ENCODE measurements at regions not wholly inside any gene's neighbourhood (a gene's known extent, or its start where the extent isn't known, plus 50 kb on each side); places are given as distances from the start of the nearest gene placed in this dataset.
"Not testable (repeated sequence)": the region's sequence is repeated elsewhere in the genome, so short reads cannot be mapped to it uniquely, and the experiment has no call there.

- not testable (repeated sequence) for DNase-seq (ENCODE audit: low read depth)
Observed at GRCh38 chr9:135195975-135196374, 108.5 kb downstream of the OLFM1 start.

- DNase-seq (ENCODE audit: low read depth): no peak
Observed at GRCh38 chr9:135196474-135196873, 109.0 kb downstream of the OLFM1 start.

- DNase-seq (ENCODE audit: low read depth): no peak
Observed at GRCh38 chr9:135198144-135198543, 110.7 kb downstream of the OLFM1 start.

- no peak for DNase-seq (ENCODE audit: low read depth)
Observed at GRCh38 chr9:135198586-135199285, 111.3 kb downstream of the OLFM1 start.

- no peak for DNase-seq (ENCODE audit: low read depth)
Observed at GRCh38 chr9:135199489-135199888, 112.0 kb downstream of the OLFM1 start.

GRCh38 chr9:135201711-135202110, 114.2 kb downstream of the OLFM1 start:
- no peak for DNase-seq (ENCODE audit: low read depth)

GRCh38 chr9:135204177-135204576, 116.7 kb downstream of the OLFM1 start:
- no peak for DNase-seq (ENCODE audit: low read depth)

GRCh38 chr9:135209136-135209535, 121.7 kb downstream of the OLFM1 start:
- no peak for DNase-seq (ENCODE audit: low read depth)

GRCh38 chr9:135209852-135210251, 122.4 kb downstream of the OLFM1 start:
- DNase-seq (ENCODE audit: low read depth): no peak

- DNase-seq (ENCODE audit: low read depth): no peak
Observed at GRCh38 chr9:135210676-135211523, 123.4 kb downstream of the OLFM1 start.

GRCh38 chr9:135211524-135211890, 124.0 kb downstream of the OLFM1 start:
- no peak for DNase-seq (ENCODE audit: low read depth)

GRCh38 chr9:135212961-135213360, 125.5 kb downstream of the OLFM1 start:
- no peak for DNase-seq (ENCODE audit: low read depth)

- no peak for DNase-seq (ENCODE audit: low read depth)
Observed at GRCh38 chr9:135213566-135213965, 126.1 kb downstream of the OLFM1 start.

- no peak for DNase-seq (ENCODE audit: low read depth)
Observed at GRCh38 chr9:135214054-135214640, 126.7 kb downstream of the OLFM1 start.

- DNase-seq (ENCODE audit: low read depth): no peak
Observed at GRCh38 chr9:135214706-135215105, 127.2 kb downstream of the OLFM1 start.

GRCh38 chr9:135215571-135216161, 128.2 kb downstream of the OLFM1 start:
- no peak for DNase-seq (ENCODE audit: low read depth)

GRCh38 chr9:135216236-135216635, 128.8 kb downstream of the OLFM1 start:
- no peak for DNase-seq (ENCODE audit: low read depth)

GRCh38 chr9:135216791-135217441, 129.4 kb downstream of the OLFM1 start:
- DNase-seq (ENCODE audit: low read depth): no peak

- DNase-seq (ENCODE audit: low read depth): no peak
Observed at GRCh38 chr9:135217836-135218235, 130.4 kb downstream of the OLFM1 start.

GRCh38 chr9:135218331-135219225, 131.1 kb downstream of the OLFM1 start:
- no peak for DNase-seq (ENCODE audit: low read depth)

Measured in activated T-cell treated with anti-CD3 and anti-CD28 coated beads for 48 hours (primary cell).